ENCODE measurements at regions not wholly inside any gene's neighbourhood (a gene's known extent, or its start where the extent isn't known, plus 50 kb on each side); places are given as distances from the start of the nearest gene placed in this dataset.

DNA sequence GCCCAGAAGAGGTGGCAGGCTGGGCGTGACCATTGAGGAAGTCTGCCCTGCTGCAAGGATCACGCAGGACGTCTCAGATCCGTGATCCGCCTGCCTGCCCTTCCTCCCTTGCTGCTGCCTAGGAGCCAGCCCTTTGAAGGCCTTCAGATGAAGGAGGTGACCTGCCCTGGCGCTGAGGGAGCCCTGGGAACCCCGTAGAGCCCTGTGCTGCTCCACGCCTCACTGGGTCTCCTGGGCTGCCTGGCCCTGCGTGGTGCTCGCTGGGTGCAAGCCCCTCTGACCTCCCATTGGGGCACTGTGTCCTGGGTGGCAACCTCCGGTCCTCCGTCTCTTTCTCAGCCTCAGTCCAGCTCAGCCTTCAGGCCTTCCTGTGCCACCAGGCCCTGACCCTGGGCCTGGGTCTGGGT, 295.3 kb upstream of the IRX4 start:
- intact Hi-C loops (cut with DNase I; ENCODE audit: low total_unique reads) (no loop called here), in situ Hi-C loops (cut with MboI; ENCODE audit: low sequenced_read_pairs in 4 of 4) (no loop called here)
- TF ChIP-seq CTCF (IDR thresholded peaks at IDR 0.05 in 4 of 5, conservative IDR thresholded peaks at IDR 0.05 in 1 of 5) (no peak), POLR2A (IDR thresholded peaks at IDR 0.05) (no peak)
- Histone ChIP-seq H3K9me3 (no peaks in the 10 kb centered on the region), H3K36me3 (no peaks in the 10 kb centered on the region), H3K27me3 (no peaks in the 10 kb centered on the region), H3K4me3 (no peak overlapping the region), H3K27ac (no peak overlapping the region), H3K4me1 (no peaks in the 10 kb centered on the region)
- DNase-seq (no peak), ATAC-seq (no peak)

GRCh38 chr5:2177244-2177643, 294.5 kb upstream of the IRX4 start:
- H3K27me3 ChIP-seq = no peaks in the 10 kb centered on the region
- in situ Hi-C loops (cut with MboI; ENCODE audit: low sequenced_read_pairs in 4 of 4) (no loop called here), intact Hi-C loops (cut with DNase I; ENCODE audit: low total_unique reads) (no loop called here)
- no peak overlapping the region for H3K27ac ChIP-seq
- TF ChIP-seq CTCF (IDR thresholded peaks at IDR 0.05 in 4 of 5, conservative IDR thresholded peaks at IDR 0.05 in 1 of 5) (no peak), POLR2A (IDR thresholded peaks at IDR 0.05) (no peak)
- no peak for ATAC-seq
- H3K36me3 ChIP-seq = no peaks in the 10 kb centered on the region
- no peaks in the 10 kb centered on the region for H3K9me3 ChIP-seq
- H3K4me3 ChIP-seq = no peak overlapping the region
- H3K4me1 ChIP-seq = no peaks in the 10 kb centered on the region
- no peak for DNase-seq

DNA sequence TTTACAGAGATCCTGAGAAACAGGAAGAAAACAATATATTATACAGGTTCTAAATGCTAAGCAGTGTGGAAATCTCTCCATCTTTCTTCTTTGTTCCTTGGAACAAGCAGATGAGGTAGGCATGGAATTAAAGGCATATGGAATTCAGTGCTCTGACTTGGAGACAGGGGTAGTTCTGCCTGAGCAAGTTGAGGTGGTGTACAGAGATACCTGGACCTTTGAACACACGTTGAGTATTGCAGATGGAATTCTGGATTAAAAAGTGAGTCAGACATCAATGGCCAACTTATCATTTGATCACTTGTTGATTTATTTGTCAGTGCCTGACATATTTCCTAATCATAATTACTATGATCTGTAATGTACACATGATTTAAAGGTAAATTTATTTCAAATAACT, 293.9 kb upstream of the IRX4 start:
- in situ Hi-C loops (cut with MboI; ENCODE audit: low sequenced_read_pairs in 4 of 4) = no loop called here
- ATAC-seq (no peak), DNase-seq (no peak)
- intact Hi-C loops (cut with DNase I; ENCODE audit: low total_unique reads) = no loop called here
- Histone ChIP-seq H3K4me3 (no peak overlapping the region), H3K4me1 (no peaks in the 10 kb centered on the region), H3K9me3 (no peaks in the 10 kb centered on the region), H3K27me3 (no peaks in the 10 kb centered on the region), H3K27ac (no peak overlapping the region), H3K36me3 (no peaks in the 10 kb centered on the region)
- TF ChIP-seq POLR2A (IDR thresholded peaks at IDR 0.05) (no peak), CTCF (IDR thresholded peaks at IDR 0.05 in 4 of 5, conservative IDR thresholded peaks at IDR 0.05 in 1 of 5) (no peak)

- no peak for ATAC-seq
- in situ Hi-C loops (cut with MboI; ENCODE audit: low sequenced_read_pairs in 4 of 4) = no loop called here
- no peaks in the 10 kb centered on the region for H3K27me3 ChIP-seq
Observed at GRCh38 chr5:2175842-2176404, 293.2 kb upstream of the IRX4 start.

More at GRCh38 chr5:2175842-2176404, 293.2 kb upstream of the IRX4 start:
- Histone ChIP-seq H3K4me1 (no peaks in the 10 kb centered on the region), H3K4me3 (no peak overlapping the region), H3K36me3 (no peaks in the 10 kb centered on the region), H3K27ac (no peak overlapping the region), H3K9me3 (no peaks in the 10 kb centered on the region)
- intact Hi-C loops (cut with DNase I; ENCODE audit: low total_unique reads) = no loop called here
- TF ChIP-seq POLR2A (IDR thresholded peaks at IDR 0.05) (no peak), CTCF (IDR thresholded peaks at IDR 0.05 in 4 of 5, conservative IDR thresholded peaks at IDR 0.05 in 1 of 5) (no peak)
- no peak for DNase-seq
